ENCODE measurements at regions not wholly inside any gene's neighbourhood (a gene's known extent, or its start where the extent isn't known, plus 50 kb on each side); places are given as distances from the start of the nearest gene placed in this dataset.

- TF ChIP-seq CTCF (conservative IDR thresholded peaks at IDR 0.05; ENCODE audit: low read depth, low read length) (no peak), EZH2 (IDR thresholded peaks at IDR 0.05; ENCODE audit: low read length, unreplicated experiment) (no peak)
Observed at GRCh38 chr3:86815880-86816279, 175.1 kb downstream of the VGLL3 start.
